ENCODE measurements at regions not wholly inside any gene's neighbourhood (a gene's known extent, or its start where the extent isn't known, plus 50 kb on each side); places are given as distances from the start of the nearest gene placed in this dataset.

DNA sequence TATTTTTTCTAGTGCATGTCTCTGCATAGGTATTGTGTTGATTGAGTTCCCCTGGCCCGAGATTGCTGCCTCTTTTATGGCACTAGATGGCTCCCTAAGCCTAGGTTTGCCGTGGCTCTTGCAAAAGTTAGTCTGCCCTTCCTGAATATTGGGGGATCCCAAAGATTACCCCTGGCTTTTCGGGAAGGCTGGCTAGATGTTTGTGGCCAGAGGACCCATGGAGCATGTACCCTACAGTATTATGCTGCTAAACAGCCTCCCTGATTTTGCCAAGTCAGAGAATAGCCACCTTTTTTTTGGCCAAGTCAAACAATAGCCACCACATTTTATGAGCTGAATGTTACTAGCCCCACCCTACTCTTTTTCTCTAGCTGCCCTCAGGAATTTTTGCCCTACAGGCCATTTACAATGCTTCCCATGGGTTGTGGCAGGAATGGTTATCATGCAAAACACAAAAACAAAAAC is 343.2 kb downstream of the OLFM3 start:
- no peak for TF ChIP-seq POLR2AphosphoS5 (IDR thresholded peaks at IDR 0.05)
- TF ChIP-seq, protein P1, sequence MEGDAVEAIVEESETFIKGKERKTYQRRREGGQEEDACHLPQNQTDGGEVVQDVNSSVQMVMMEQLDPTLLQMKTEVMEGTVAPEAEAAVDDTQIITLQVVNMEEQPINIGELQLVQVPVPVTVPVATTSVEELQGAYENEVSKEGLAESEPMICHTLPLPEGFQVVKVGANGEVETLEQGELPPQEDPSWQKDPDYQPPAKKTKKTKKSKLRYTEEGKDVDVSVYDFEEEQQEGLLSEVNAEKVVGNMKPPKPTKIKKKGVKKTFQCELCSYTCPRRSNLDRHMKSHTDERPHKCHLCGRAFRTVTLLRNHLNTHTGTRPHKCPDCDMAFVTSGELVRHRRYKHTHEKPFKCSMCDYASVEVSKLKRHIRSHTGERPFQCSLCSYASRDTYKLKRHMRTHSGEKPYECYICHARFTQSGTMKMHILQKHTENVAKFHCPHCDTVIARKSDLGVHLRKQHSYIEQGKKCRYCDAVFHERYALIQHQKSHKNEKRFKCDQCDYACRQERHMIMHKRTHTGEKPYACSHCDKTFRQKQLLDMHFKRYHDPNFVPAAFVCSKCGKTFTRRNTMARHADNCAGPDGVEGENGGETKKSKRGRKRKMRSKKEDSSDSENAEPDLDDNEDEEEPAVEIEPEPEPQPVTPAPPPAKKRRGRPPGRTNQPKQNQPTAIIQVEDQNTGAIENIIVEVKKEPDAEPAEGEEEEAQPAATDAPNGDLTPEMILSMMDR (IDR thresholded peaks at IDR 0.05): no peak

All from gastroesophageal sphincter (tissue), 3 donors.